Fibroblast of pulmonary artery (primary cell): ENCODE measurements at regions not wholly inside any gene's neighbourhood (a gene's known extent, or its start where the extent isn't known, plus 50 kb on each side); places are given as distances from the start of the nearest gene placed in this dataset.

Source experiments
- DNase-seq: peaks from one replicate; pipeline ENCODE4 v3.0.0-alpha.2; 2010; ENCODE audit warnings: low read depth
- H3K4me3 ChIP-seq: replicated peaks from 2 replicates; pipeline ENCODE4 v1.5.1; 2011; ENCODE audit warnings: low read depth, mild to moderate bottlenecking, control low read depth, low read length, moderate library complexity
- CTCF ChIP-seq: IDR thresholded peaks from 2 replicates; pipeline ENCODE4 v1.5.1; 2011; ENCODE audit warnings: mild to moderate bottlenecking, control low read depth, low read length, inconsistent platforms; ENCODE audit errors: missing control alignments

- DNase-seq = no peak
- H3K4me3 ChIP-seq = no peak overlapping the region
These were observed 108.8 kb upstream of the NEDD9 start for GRCh38 chr6:11341303-11341702.

DNA sequence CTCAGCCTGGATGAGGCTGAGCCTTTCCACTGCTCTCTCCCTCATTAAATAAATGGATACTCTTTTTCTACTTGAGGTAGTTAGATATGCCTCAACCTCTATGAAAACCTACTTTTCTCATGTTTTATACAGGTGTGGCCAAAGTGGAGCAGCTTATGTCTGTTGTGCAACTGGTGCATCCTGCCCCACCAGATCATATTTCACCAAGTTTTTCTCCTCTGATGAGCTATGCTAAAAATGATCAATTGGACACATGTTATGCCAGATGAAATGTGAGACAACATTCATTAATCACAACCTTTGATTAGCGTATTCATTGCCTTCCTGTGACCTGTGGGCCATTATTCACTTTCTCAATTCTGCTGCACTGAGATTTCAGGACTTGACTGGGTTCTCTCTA is 106.9 kb upstream of the NEDD9 start:
- no peak overlapping the region for H3K4me3 ChIP-seq
- no peak for DNase-seq
- TF ChIP-seq CTCF = no peak

More at GRCh38 chr6:11341303-11341702, 108.8 kb upstream of the NEDD9 start:
- TF ChIP-seq CTCF = no peak

GRCh38 chr6:11337306-11337705 is 104.8 kb upstream of the NEDD9 start:
- no peak for DNase-seq
- no peak overlapping the region for H3K4me3 ChIP-seq
- TF ChIP-seq CTCF = no peak

- H3K4me3 ChIP-seq = no peak overlapping the region
- TF ChIP-seq CTCF = no peak
- no peak for DNase-seq
These were observed 103.4 kb upstream of the NEDD9 start for GRCh38 chr6:11335826-11336225.

DNA sequence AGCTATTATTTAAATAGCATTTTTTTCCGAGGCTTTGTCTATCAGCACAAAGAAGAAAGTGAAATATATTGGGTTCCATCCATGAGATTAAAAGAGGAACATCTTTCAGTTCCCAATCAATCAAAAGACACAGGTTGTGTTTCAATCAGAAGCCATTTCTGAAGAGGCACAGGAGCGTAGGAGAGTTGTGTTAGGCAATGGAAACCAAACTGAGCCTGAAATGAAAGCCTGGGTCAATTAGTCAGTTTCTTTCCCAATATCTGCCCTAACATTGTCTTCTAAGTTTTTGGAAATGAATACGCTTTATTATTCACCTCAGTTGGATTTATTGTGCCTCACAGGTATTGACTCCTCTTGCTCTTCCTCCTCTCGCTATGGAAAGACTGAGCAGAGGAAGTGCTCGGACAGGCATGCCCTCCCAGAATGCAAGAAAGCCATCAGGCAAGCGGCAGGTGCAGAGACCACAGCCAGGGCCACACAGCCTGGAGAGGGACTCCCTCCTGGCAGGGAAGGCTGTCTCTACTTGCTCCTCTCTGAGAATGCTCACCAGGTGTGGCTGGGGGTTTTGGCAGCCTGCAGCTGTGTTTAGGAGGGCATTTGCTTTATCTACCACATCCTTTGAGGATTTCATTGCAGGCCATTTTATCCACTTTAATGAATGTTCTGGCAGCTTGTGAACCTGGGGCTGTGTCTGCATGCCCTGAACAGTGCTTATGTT is 100.8 kb upstream of the NEDD9 start:
- no peak for TF ChIP-seq CTCF
- no peak overlapping the region for H3K4me3 ChIP-seq
- no peak for DNase-seq

DNA sequence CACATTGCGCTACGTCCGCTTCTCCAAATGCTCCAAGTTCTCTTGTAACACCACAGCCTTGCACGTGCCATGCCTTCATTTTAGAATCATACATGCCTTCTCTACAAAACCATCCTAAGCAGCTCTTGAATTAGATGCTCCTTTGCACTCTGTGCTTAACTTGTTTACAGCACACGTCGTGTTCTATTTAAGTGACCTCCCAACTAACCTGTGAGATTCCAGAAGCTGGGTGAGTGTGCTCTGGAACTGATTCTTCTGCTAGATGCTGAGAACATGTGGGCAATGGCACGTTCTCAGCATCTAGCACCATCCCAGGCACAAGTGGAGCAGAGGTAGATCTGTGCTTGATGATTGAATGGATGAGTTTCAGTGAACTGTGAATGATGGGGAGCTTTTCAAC is 100.0 kb upstream of the NEDD9 start:
- TF ChIP-seq CTCF = no peak
- H3K4me3 ChIP-seq = no peak overlapping the region
- DNase-seq = no peak

DNA sequence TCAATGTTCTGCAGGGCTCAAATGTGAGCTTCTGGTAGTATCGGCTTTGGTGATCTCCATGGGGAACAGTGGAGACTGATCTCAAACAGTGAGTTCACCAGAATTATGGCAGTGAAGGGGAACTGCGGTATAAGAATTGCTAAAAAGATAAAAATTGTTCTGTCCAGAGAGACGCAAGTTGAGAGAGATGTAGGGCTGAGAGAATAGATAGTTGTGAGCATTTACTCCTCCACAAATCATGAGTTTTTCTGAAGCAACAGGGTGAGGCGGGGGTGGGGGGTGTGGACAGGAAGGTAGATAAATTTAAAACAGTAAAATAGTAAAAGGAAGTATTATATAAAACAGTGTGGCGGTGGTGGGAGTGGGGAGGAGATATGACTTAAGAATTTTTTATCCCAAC is 98.6 kb upstream of the NEDD9 start:
- no peak overlapping the region for H3K4me3 ChIP-seq
- DNase-seq = no peak
- TF ChIP-seq CTCF = no peak
